GM21423 (cell line): ENCODE measurements at regions not wholly inside any gene's neighbourhood (a gene's known extent, or its start where the extent isn't known, plus 50 kb on each side); places are given as distances from the start of the nearest gene placed in this dataset.
"Not testable (repeated sequence)": the region's sequence is repeated elsewhere in the genome, so short reads cannot be mapped to it uniquely, and the experiment has no call there.

Experiments used
- ATAC-seq: cut with Tn5 transposase; IDR thresholded peaks from one replicate; pipeline ENCODE4 v1.9.1; 2021; ENCODE audit warnings: mild to moderate bottlenecking, moderate library complexity; ENCODE audit not compliant: unreplicated experiment

GRCh38 chrX:7542587-7543380 lies 300.2 kb upstream of the VCX start:
- no peak for ATAC-seq

DNA sequence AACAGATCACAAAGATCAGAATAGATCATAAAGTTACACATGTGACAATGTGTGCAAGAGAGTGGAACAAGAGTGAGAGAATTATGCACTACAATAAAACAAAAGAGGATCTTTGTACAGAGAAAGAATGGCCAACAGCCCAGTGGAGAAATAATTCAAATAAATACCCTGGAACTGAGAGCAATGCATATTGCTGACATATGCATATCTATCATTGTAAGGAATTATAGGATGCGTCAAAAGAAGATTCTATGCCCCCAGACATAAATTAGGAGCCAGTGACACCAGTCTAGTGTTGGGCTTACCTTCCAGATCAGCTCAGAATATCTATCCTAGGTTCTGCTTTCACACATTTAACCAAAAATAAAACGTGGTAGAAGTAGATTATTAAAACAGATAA lies 320.1 kb upstream of the VCX start:
- ATAC-seq, result no peak

- no peak for ATAC-seq
Observed at GRCh38 chrX:7515681-7516413, 327.1 kb upstream of the VCX start.

- no peak for ATAC-seq
Observed at GRCh38 chrX:7514871-7515599, 327.9 kb upstream of the VCX start.

GRCh38 chrX:7512845-7513244 lies 330.1 kb upstream of the VCX start:
- ATAC-seq, result no peak

DNA sequence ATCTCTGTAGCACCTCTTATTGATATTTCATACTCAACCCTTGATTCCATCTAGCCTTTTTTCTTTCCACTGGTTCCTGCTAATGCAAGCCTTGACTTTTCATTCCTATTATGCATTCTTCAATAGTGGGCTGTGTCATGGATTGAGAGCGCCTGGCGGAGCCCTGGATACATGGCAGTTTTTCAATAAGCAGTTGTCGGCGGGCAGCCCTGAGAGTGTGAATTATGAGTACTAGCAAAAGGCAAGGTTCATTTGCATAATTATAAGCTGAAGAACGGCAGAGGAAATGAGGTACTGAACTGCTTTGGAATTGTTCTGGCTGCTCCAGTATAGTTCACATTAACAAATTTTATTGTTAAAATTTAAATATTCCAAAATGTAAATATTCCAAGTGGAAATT lies 339.7 kb upstream of the VCX start:
- no peak for ATAC-seq

- no peak for ATAC-seq
Observed at GRCh38 chrX:7500386-7500785, 342.6 kb upstream of the VCX start.

DNA sequence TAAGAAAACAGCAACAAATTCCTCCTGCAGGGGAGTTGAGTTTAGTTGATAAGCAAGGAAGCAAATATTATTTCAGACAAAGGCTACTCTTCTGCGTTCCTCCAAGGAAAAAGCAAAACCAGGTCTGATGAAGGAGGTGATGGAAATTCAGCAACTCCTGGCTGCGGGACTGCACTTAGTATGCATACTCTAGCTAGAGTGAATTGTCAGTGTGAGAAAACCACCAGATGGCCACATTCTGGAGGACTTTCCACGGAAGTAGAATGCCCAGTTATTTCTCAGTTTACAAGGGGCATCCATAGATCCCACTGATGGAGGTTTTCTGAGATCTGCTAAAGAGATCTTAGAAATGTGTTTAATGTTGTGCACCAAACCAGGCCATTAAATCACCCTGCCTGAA lies 338.6 kb upstream of the PUDP start:
- no peak for ATAC-seq

DNA sequence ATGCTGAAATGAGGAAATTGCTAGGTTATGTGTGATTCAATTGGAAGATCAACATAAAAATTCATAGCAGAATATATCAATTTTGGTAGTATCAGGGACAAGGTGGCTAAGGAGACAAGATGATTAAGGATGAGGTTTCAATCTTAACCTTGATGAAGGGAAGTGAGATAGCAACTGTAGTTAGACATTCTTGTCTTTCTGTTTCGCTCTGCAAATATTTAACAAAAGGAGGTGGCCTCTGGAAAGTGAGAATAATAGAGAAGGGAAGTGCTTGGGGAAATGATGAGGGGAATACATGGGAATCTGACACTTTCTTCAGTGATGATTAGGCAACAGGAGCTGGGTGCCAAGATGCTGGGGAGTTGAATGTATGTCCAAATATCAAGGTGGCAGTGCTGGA lies 337.1 kb upstream of the PUDP start:
- no peak for ATAC-seq

DNA sequence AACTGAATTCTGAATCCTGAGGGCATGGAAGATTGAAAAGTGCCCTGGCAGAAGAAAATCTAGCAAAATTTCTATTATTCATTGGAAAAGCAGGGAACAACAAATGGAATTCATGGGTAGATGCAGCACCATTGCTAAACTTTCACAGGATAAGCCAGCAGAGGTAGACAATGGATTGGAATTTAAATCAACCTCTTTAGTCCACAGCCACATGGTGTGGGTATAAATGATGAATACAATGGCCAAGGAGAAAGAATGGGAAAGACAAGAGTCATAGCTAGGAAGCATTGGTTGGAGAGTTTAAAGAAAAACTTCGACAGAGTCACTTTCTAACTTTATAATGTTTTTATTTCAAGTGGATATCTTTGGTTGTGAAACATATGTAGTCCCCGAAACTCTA lies 332.8 kb upstream of the PUDP start:
- no peak for ATAC-seq

GRCh38 chrX:7462110-7462509 lies 314.2 kb upstream of the PUDP start:
- no peak for ATAC-seq

DNA sequence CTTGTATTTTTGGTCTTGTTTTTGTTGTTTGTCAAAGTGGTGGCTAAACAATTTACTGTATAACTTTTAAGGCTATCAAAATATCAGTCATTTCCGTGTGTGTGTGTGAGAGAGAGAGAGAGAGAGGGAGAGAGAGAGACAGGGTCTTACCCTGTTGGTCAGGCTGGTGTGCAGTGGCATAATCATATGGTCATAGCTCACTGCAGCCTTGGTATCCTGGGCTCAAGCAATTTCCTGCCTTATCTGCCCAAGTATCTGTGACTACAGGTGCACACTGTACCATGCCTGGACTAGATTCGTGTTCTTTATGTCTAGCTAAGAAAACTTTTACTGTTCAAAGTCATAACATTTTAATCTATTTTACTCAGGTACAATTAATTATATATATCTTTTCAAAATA lies 313.1 kb upstream of the PUDP start:
- not testable (repeated sequence) for ATAC-seq

- ATAC-seq, result no peak
Observed at GRCh38 chrX:7447801-7448499, 300.0 kb upstream of the PUDP start.

DNA sequence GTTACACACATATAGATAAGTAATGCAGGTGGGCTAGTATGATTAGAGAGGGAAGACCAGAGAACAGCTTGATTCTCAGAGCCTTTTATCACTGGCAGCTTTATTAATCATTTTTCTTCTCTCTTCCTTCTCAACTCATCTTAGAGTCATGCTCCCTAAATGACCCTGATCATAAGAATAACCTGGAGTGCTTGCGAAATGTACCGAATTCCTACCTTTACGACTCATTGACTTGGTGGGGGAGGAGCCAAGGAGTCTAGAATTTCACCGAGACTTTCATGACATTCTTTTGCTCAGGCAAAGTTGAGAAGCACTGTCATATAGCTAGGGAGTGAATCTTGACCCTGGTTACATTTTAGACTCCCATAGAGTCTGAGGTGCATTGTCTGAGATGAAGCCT lies 298.9 kb upstream of the PUDP start:
- no peak for ATAC-seq

DNA sequence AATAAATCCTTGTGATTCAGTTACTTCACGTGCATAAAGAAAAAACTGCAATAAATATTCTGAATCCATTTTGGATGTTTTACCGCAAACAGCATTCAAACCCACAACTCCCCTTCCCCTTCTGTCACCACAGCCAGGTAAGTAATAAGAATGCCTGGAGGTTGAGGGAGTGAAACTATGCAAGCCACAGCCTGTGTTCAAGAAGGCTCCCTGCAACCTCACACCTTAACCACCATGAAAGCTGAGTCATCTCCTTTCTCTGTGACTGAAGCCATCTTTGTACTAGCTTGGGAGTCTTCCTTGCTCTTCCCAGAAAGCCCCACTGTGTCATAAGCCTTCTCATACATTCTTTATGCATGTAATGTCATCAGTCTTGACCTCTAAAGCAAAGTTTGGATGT lies 297.0 kb upstream of the PUDP start:
- ATAC-seq, result peak; percentile 98

DNA sequence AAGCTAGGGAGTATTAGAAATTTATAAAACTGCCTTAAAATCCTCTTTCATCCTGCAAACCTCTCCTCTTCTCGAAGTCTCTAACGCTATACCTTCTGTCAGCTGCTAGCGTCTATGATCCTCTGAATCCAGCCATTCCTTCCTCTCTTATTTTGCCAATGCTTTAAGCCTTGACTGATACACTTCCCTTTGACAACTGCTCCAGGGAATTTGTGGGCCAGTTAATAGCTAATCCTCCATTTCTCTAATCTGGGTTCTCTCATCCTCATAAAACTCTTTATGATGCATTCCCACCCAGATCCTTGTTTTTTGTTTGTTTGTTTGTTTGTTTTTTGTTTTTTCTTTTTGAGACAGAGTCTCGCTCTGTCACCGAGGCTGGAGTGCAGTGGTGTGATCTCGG lies 293.6 kb upstream of the PUDP start:
- no peak for ATAC-seq

DNA sequence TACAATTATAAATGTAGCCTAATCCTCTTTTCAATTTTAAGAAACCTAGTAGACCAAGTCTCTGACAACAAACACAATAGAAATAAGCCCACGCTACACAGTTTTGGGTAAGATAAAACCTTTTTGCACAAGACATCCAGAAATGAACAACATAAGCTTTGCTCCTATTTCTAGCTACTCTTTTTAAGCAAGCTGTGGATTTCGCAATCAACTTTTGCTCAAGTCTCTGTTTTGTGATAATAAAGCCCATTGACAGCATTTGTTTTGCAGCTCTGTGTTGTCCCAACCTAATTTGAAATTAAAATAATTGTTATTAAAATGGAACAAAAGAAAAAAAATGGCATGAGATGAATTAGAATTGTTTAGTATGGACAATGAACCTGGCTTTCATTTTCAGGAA lies 287.9 kb upstream of the PUDP start:
- ATAC-seq, result no peak

DNA sequence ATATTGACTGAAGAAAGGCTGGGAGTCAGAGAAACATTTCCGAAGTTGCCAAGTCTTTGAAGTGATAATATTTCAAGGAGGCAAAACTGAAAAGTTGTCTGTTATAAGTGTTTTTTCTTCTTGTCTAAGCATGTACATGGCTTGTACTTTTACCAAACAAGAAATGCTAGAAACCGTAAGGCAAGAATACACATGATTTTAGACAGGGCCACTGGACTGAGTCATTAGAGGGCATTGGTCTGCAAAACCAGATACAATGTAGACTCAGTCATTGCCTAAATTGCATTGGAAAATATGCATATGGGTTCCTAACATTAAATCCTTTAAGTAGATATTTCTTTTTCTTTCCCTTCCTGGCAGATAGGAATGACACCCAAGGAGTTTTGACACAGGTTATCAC lies 284.9 kb upstream of the PUDP start:
- ATAC-seq, result no peak

GRCh38 chrX:7420717-7421116 lies 272.8 kb upstream of the PUDP start:
- no peak for ATAC-seq

- ATAC-seq, result no peak
Observed at GRCh38 chrX:7414753-7415152, 266.8 kb upstream of the PUDP start.

- no peak for ATAC-seq
Observed at GRCh38 chrX:7412840-7413239, 264.9 kb upstream of the PUDP start.
